ENCODE measurements at regions not wholly inside any gene's neighbourhood (a gene's known extent, or its start where the extent isn't known, plus 50 kb on each side); places are given as distances from the start of the nearest gene placed in this dataset.

GRCh38 chr5:68557162-68557936 is 341.8 kb downstream of the PIK3R1 start:
- intact Hi-C loops (cut with DNase I; ENCODE audit: low total_unique reads), result no loop called here

GRCh38 chr5:68562308-68562707 is 346.8 kb downstream of the PIK3R1 start:
- no peak for TF ChIP-seq POLR2A (IDR thresholded peaks at IDR 0.05)
- TF ChIP-seq, protein P1, sequence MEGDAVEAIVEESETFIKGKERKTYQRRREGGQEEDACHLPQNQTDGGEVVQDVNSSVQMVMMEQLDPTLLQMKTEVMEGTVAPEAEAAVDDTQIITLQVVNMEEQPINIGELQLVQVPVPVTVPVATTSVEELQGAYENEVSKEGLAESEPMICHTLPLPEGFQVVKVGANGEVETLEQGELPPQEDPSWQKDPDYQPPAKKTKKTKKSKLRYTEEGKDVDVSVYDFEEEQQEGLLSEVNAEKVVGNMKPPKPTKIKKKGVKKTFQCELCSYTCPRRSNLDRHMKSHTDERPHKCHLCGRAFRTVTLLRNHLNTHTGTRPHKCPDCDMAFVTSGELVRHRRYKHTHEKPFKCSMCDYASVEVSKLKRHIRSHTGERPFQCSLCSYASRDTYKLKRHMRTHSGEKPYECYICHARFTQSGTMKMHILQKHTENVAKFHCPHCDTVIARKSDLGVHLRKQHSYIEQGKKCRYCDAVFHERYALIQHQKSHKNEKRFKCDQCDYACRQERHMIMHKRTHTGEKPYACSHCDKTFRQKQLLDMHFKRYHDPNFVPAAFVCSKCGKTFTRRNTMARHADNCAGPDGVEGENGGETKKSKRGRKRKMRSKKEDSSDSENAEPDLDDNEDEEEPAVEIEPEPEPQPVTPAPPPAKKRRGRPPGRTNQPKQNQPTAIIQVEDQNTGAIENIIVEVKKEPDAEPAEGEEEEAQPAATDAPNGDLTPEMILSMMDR (IDR thresholded peaks at IDR 0.05), result no peak
- intact Hi-C loops (cut with DNase I; ENCODE audit: low total_unique reads), result no loop called here
- no peak for DNase-seq (ENCODE audit: low spot score in 2 of 2)
- 48 to 55% methylated on average over 3 of the region's 3 CpGs for WGBS, 2 donors
- H3K4me3 ChIP-seq (ENCODE audit: low read depth, poor library complexity, severe bottlenecking), result no peak overlapping the region

More at GRCh38 chr5:68557162-68557936, 341.8 kb downstream of the PIK3R1 start:
- DNase-seq (ENCODE audit: low spot score in 2 of 2), result no peak
- TF ChIP-seq, protein P1 (IDR thresholded peaks at IDR 0.05), result no peak
- no peak for TF ChIP-seq POLR2A (IDR thresholded peaks at IDR 0.05)
- 69 to 73% methylated on average over 4 of the region's 4 CpGs for WGBS, 2 donors
- no peak overlapping the region for H3K4me3 ChIP-seq (ENCODE audit: low read depth, poor library complexity, severe bottlenecking)

GRCh38 chr5:68565427-68565826 is 349.9 kb downstream of the PIK3R1 start:
- 73 to 83% methylated on average over 5 of the region's 5 CpGs for WGBS, 2 donors
- TF ChIP-seq, protein P1 (IDR thresholded peaks at IDR 0.05), result no peak
- TF ChIP-seq POLR2A (IDR thresholded peaks at IDR 0.05), result no peak
- no peak for DNase-seq (ENCODE audit: low spot score in 2 of 2)
- no peak overlapping the region for H3K4me3 ChIP-seq (ENCODE audit: low read depth, poor library complexity, severe bottlenecking)
- intact Hi-C loops (cut with DNase I; ENCODE audit: low total_unique reads), result no loop called here

DNA sequence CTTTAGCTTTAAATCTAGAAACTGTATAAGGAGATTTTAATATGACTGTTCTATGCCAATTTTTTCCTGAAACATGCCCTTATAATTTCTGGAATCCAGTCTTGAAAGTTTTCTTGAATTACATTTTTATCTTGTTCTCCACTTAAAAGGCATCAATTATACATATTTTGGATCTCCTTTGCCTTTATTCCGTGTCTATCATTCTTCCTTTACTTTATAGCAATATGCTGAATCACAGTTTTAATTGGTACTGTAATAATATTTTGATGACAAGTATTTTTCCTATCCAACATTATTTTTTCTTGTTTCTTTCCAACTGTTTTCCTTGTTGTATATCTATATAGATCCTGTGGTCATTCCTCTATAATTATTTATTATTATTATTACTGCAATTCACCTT is 361.2 kb downstream of the PIK3R1 start:
- intact Hi-C loops (cut with DNase I; ENCODE audit: low total_unique reads), result no loop called here
- no peak for TF ChIP-seq POLR2A (IDR thresholded peaks at IDR 0.05)
- TF ChIP-seq, protein P1 (IDR thresholded peaks at IDR 0.05), result no peak

GRCh38 chr5:68582284-68582683 is 366.7 kb downstream of the PIK3R1 start:
- H3K4me3 ChIP-seq (ENCODE audit: low read depth, poor library complexity, severe bottlenecking), result no peak overlapping the region
- WGBS, 2 donors, result 54 to 91% methylated on average over 1 of the region's 1 CpG
- no peak for TF ChIP-seq POLR2A (IDR thresholded peaks at IDR 0.05)
- TF ChIP-seq, protein P1 (IDR thresholded peaks at IDR 0.05), result no peak
- intact Hi-C loops (cut with DNase I; ENCODE audit: low total_unique reads), result no loop called here
- no peak for DNase-seq (ENCODE audit: low spot score in 2 of 2)

More for the DNA sequence above, 361.2 kb downstream of the PIK3R1 start:
- 88 to 94% methylated on average over 1 of the region's 1 CpG for WGBS, 2 donors
- no peak for DNase-seq (ENCODE audit: low spot score in 2 of 2)
- no peak overlapping the region for H3K4me3 ChIP-seq (ENCODE audit: low read depth, poor library complexity, severe bottlenecking)

DNA sequence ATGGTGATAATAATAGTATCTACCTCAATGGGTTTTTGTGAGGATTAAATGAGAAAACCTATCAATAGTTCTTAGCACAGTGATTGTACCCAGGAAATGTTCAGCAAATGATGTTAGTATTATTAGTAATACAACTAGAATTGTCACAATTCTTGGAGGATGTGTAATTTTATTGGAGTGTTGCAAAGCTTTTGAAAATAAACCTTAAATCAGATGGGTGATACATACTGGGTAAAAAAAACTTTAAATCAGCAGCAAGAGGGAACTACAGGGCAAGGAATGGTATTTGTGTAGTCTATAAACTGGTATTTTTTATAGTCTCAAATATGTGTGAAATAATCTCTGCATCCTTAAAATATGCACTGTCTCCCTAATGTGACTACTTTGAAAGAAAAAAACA is 371.6 kb downstream of the PIK3R1 start:
- no peak overlapping the region for H3K4me3 ChIP-seq (ENCODE audit: low read depth, poor library complexity, severe bottlenecking)
- TF ChIP-seq, protein P1 (IDR thresholded peaks at IDR 0.05), result no peak
- no peak for TF ChIP-seq POLR2A (IDR thresholded peaks at IDR 0.05)
- no peak for DNase-seq (ENCODE audit: low spot score in 2 of 2)
- intact Hi-C loops (cut with DNase I; ENCODE audit: low total_unique reads), result no loop called here

Measured in lower leg skin (tissue), 4 donors.